GM10248 (cell line): ENCODE measurements at regions not wholly inside any gene's neighbourhood (a gene's known extent, or its start where the extent isn't known, plus 50 kb on each side); places are given as distances from the start of the nearest gene placed in this dataset.

Experiments used
- CTCF ChIA-PET: fragments of 300-600 bp; sonication (Branson Sonifier 250); formaldehyde crosslinking; extraction: SDS; loops from one replicate; lab custom pipeline; 2021; ENCODE audit warnings: antibody characterized with exemption; lab: Yijun Ruan, JAX
- POLR2A ChIA-PET: fragments of 350-650 bp; sonication (Branson Sonifier 250); formaldehyde crosslinking; extraction: SDS; loops from one replicate; lab custom pipeline; 2020; ENCODE audit warnings: antibody characterized with exemption; lab: Yijun Ruan, JAX
- DNase-seq: peaks from one replicate; pipeline ENCODE4 v3.0.0; 2012; ENCODE audit errors: extremely low spot score
- CTCF ChIP-seq: IDR thresholded peaks from 2 replicates; pipeline ENCODE4 v1.5.1; 2012; ENCODE audit warnings: mild to moderate bottlenecking, low read depth; ENCODE audit errors: extremely low read depth, missing control alignments, control extremely low read depth

- ChIA-PET CTCF (no interaction called here), POLR2A (no interaction called here)
- TF ChIP-seq CTCF, result no peak
- no peak for DNase-seq
Observed at GRCh38 chrX:43526878-43527277, 129.2 kb upstream of the MAOA start.

GRCh38 chrX:43527801-43528200 is 128.3 kb upstream of the MAOA start:
- CTCF ChIA-PET, result no interaction called here
- TF ChIP-seq CTCF, result no peak
- no peak for DNase-seq
- POLR2A ChIA-PET, result no interaction called here

- no peak for DNase-seq
- POLR2A ChIA-PET, result no interaction called here
- CTCF ChIA-PET, result no interaction called here
- no peak for TF ChIP-seq CTCF
Observed at GRCh38 chrX:43530837-43531236, 125.3 kb upstream of the MAOA start.

GRCh38 chrX:43540318-43540717 is 115.8 kb upstream of the MAOA start:
- POLR2A ChIA-PET, result no interaction called here
- no peak for DNase-seq
- CTCF ChIA-PET, result no interaction called here
- no peak for TF ChIP-seq CTCF

- no peak for TF ChIP-seq CTCF
- DNase-seq, result no peak
- ChIA-PET POLR2A (no interaction called here), CTCF (no interaction called here)
Observed at GRCh38 chrX:43551590-43551989, 104.5 kb upstream of the MAOA start.

GRCh38 chrX:43552156-43552555 is 103.9 kb upstream of the MAOA start:
- TF ChIP-seq CTCF, result no peak
- CTCF ChIA-PET, result no interaction called here
- DNase-seq, result no peak
- POLR2A ChIA-PET, result no interaction called here

GRCh38 chrX:43552703-43553102 is 103.4 kb upstream of the MAOA start:
- ChIA-PET CTCF (no interaction called here), POLR2A (no interaction called here)
- no peak for DNase-seq
- no peak for TF ChIP-seq CTCF
